Hematopoietic multipotent progenitor cell treated with erythropoietin and hydrocortisone succinate and interleukin-3 and kit ligand, for 8 days (in vitro differentiated cells): ENCODE measurements at regions not wholly inside any gene's neighbourhood (a gene's known extent, or its start where the extent isn't known, plus 50 kb on each side); places are given as distances from the start of the nearest gene placed in this dataset.

Experiments used
- DNase-seq: peaks from one replicate; pipeline ENCODE4 v3.0.0-alpha.2; 2015

GRCh38 chr17:70230850-70231640 lies 61.7 kb downstream of the KCNJ2 start:
- no peak for DNase-seq

- DNase-seq, result no peak
These were observed 63.1 kb downstream of the KCNJ2 start for GRCh38 chr17:70232466-70232865.

- no peak for DNase-seq
These were observed 65.9 kb downstream of the KCNJ2 start for GRCh38 chr17:70235252-70235651.

GRCh38 chr17:70238228-70238627 lies 68.9 kb downstream of the KCNJ2 start:
- DNase-seq, result no peak

GRCh38 chr17:70238646-70239045 lies 69.3 kb downstream of the KCNJ2 start:
- DNase-seq, result no peak

- no peak for DNase-seq
These were observed 70.1 kb downstream of the KCNJ2 start for GRCh38 chr17:70239391-70239826.

GRCh38 chr17:70241071-70241470 lies 71.7 kb downstream of the KCNJ2 start:
- DNase-seq, result no peak

GRCh38 chr17:70242781-70243437 lies 73.6 kb downstream of the KCNJ2 start:
- no peak for DNase-seq

GRCh38 chr17:70251706-70252105 lies 82.4 kb downstream of the KCNJ2 start:
- DNase-seq, result no peak

GRCh38 chr17:70254735-70255460 lies 85.6 kb downstream of the KCNJ2 start:
- DNase-seq, result no peak

- no peak for DNase-seq
These were observed 87.4 kb downstream of the KCNJ2 start for GRCh38 chr17:70256751-70257150.

GRCh38 chr17:70258465-70258864 lies 89.1 kb downstream of the KCNJ2 start:
- no peak for DNase-seq

- no peak for DNase-seq
These were observed 90.1 kb downstream of the KCNJ2 start for GRCh38 chr17:70259400-70259799.

GRCh38 chr17:70261170-70261569 lies 91.8 kb downstream of the KCNJ2 start:
- no peak for DNase-seq

GRCh38 chr17:70265471-70265870 lies 96.1 kb downstream of the KCNJ2 start:
- no peak for DNase-seq

GRCh38 chr17:70266394-70266793 lies 97.1 kb downstream of the KCNJ2 start:
- no peak for DNase-seq

GRCh38 chr17:70268383-70268782 lies 99.1 kb downstream of the KCNJ2 start:
- no peak for DNase-seq

GRCh38 chr17:70270554-70270953 lies 101.2 kb downstream of the KCNJ2 start:
- DNase-seq, result no peak

GRCh38 chr17:70271200-70271599 lies 101.9 kb downstream of the KCNJ2 start:
- DNase-seq, result no peak

- DNase-seq, result no peak
These were observed 102.3 kb downstream of the KCNJ2 start for GRCh38 chr17:70271672-70272071.

- no peak for DNase-seq
These were observed 104.9 kb downstream of the KCNJ2 start for GRCh38 chr17:70274255-70274654.

GRCh38 chr17:70276906-70277305 lies 107.6 kb downstream of the KCNJ2 start:
- no peak for DNase-seq

- DNase-seq, result no peak
These were observed 109.6 kb downstream of the KCNJ2 start for GRCh38 chr17:70278844-70279462.
